ENCODE measurements at regions not wholly inside any gene's neighbourhood (a gene's known extent, or its start where the extent isn't known, plus 50 kb on each side); places are given as distances from the start of the nearest gene placed in this dataset.
"Not testable (repeated sequence)": the region's sequence is repeated elsewhere in the genome, so short reads cannot be mapped to it uniquely, and the experiment has no call there.

- H3K4me1 ChIP-seq (ENCODE audit: insufficient read depth, low read length), result no peaks in the 10 kb centered on the region
- H3K9me3 ChIP-seq (ENCODE audit: low read length), result peaks cover 6% of the 10 kb centered on the region
- no peak overlapping the region for H2AFZ ChIP-seq (ENCODE audit: low read depth, low read length)
- no peak overlapping the region for H3K4me3 ChIP-seq (ENCODE audit: low read length)
- no peaks in the 10 kb centered on the region for H3K27me3 ChIP-seq (ENCODE audit: insufficient read depth, low read length)
- H3K36me3 ChIP-seq (ENCODE audit: insufficient read depth, low read length), result no peaks in the 10 kb centered on the region
Measured at GRCh38 chr15:75117993-75118392, 83.7 kb upstream of the C15orf39 start.

- H3K9me3 ChIP-seq (ENCODE audit: low read length); H2AFZ ChIP-seq (ENCODE audit: low read depth, low read length); H3K4me3 ChIP-seq (ENCODE audit: low read length); H3K36me3 ChIP-seq (ENCODE audit: insufficient read depth, low read length); H3K4me1 ChIP-seq (ENCODE audit: insufficient read depth, low read length); H3K27me3 ChIP-seq (ENCODE audit: insufficient read depth, low read length): not testable (repeated sequence)
Measured at GRCh38 chr15:75119312-75119711, 82.4 kb upstream of the C15orf39 start.

- H3K36me3 ChIP-seq (ENCODE audit: insufficient read depth, low read length), result no peaks in the 10 kb centered on the region
- no peak overlapping the region for H2AFZ ChIP-seq (ENCODE audit: low read depth, low read length)
- H3K27me3 ChIP-seq (ENCODE audit: insufficient read depth, low read length), result no peaks in the 10 kb centered on the region
- H3K9me3 ChIP-seq (ENCODE audit: low read length), result peaks cover 2% of the 10 kb centered on the region
- H3K4me3 ChIP-seq (ENCODE audit: low read length), result no peak overlapping the region
- H3K4me1 ChIP-seq (ENCODE audit: insufficient read depth, low read length), result peaks cover 3% of the 10 kb centered on the region
Measured at GRCh38 chr15:75121491-75121890, 80.2 kb upstream of the C15orf39 start.

GRCh38 chr15:75123395-75123794 lies 78.3 kb upstream of the C15orf39 start:
- Histone ChIP-seq H3K4me1 (ENCODE audit: insufficient read depth, low read length) (peaks cover 3% of the 10 kb centered on the region), H3K4me3 (ENCODE audit: low read length) (no peak overlapping the region), H3K27me3 (ENCODE audit: insufficient read depth, low read length) (no peaks in the 10 kb centered on the region), H3K36me3 (ENCODE audit: insufficient read depth, low read length) (no peaks in the 10 kb centered on the region), H3K9me3 (ENCODE audit: low read length) (no peaks in the 10 kb centered on the region), H2AFZ (ENCODE audit: low read depth, low read length) (no peak overlapping the region)

GRCh38 chr15:75124278-75124677 lies 77.4 kb upstream of the C15orf39 start:
- not testable (repeated sequence) for H3K27me3 ChIP-seq (ENCODE audit: insufficient read depth, low read length); H3K9me3 ChIP-seq (ENCODE audit: low read length); H3K36me3 ChIP-seq (ENCODE audit: insufficient read depth, low read length); H2AFZ ChIP-seq (ENCODE audit: low read depth, low read length); H3K4me1 ChIP-seq (ENCODE audit: insufficient read depth, low read length); H3K4me3 ChIP-seq (ENCODE audit: low read length)

- H3K9me3 ChIP-seq (ENCODE audit: low read length), result no peaks in the 10 kb centered on the region
- no peaks in the 10 kb centered on the region for H3K36me3 ChIP-seq (ENCODE audit: insufficient read depth, low read length)
- H2AFZ ChIP-seq (ENCODE audit: low read depth, low read length), result no peak overlapping the region
- H3K27me3 ChIP-seq (ENCODE audit: insufficient read depth, low read length), result no peaks in the 10 kb centered on the region
- no peak overlapping the region for H3K4me3 ChIP-seq (ENCODE audit: low read length)
- H3K4me1 ChIP-seq (ENCODE audit: insufficient read depth, low read length), result peaks cover 3% of the 10 kb centered on the region
Measured at GRCh38 chr15:75125935-75126334, 75.7 kb upstream of the C15orf39 start.

- Histone ChIP-seq H3K36me3 (ENCODE audit: insufficient read depth, low read length) (no peaks in the 10 kb centered on the region), H3K4me3 (ENCODE audit: low read length) (no peak overlapping the region), H3K4me1 (ENCODE audit: insufficient read depth, low read length) (peaks cover 3% of the 10 kb centered on the region), H3K27me3 (ENCODE audit: insufficient read depth, low read length) (no peaks in the 10 kb centered on the region), H3K9me3 (ENCODE audit: low read length) (no peaks in the 10 kb centered on the region), H2AFZ (ENCODE audit: low read depth, low read length) (no peak overlapping the region)
Measured at GRCh38 chr15:75126864-75127580, 74.7 kb upstream of the C15orf39 start.

GRCh38 chr15:75129788-75130187 lies 71.9 kb upstream of the C15orf39 start:
- Histone ChIP-seq H2AFZ (ENCODE audit: low read depth, low read length) (no peak overlapping the region), H3K9me3 (ENCODE audit: low read length) (no peaks in the 10 kb centered on the region), H3K36me3 (ENCODE audit: insufficient read depth, low read length) (no peaks in the 10 kb centered on the region), H3K27me3 (ENCODE audit: insufficient read depth, low read length) (no peaks in the 10 kb centered on the region), H3K4me3 (ENCODE audit: low read length) (no peak overlapping the region), H3K4me1 (ENCODE audit: insufficient read depth, low read length) (no peaks in the 10 kb centered on the region)

GRCh38 chr15:75131269-75131643 lies 70.4 kb upstream of the C15orf39 start:
- Histone ChIP-seq H3K4me3 (ENCODE audit: low read length) (no peak overlapping the region), H3K36me3 (ENCODE audit: insufficient read depth, low read length) (no peaks in the 10 kb centered on the region), H3K4me1 (ENCODE audit: insufficient read depth, low read length) (no peaks in the 10 kb centered on the region), H3K9me3 (ENCODE audit: low read length) (no peaks in the 10 kb centered on the region), H2AFZ (ENCODE audit: low read depth, low read length) (no peak overlapping the region), H3K27me3 (ENCODE audit: insufficient read depth, low read length) (no peaks in the 10 kb centered on the region)

- no peaks in the 10 kb centered on the region for H3K36me3 ChIP-seq (ENCODE audit: insufficient read depth, low read length)
- H3K27me3 ChIP-seq (ENCODE audit: insufficient read depth, low read length), result no peaks in the 10 kb centered on the region
- no peak overlapping the region for H3K4me3 ChIP-seq (ENCODE audit: low read length)
- H3K4me1 ChIP-seq (ENCODE audit: insufficient read depth, low read length), result peaks cover 14% of the 10 kb centered on the region
- H2AFZ ChIP-seq (ENCODE audit: low read depth, low read length), result no peak overlapping the region
- no peaks in the 10 kb centered on the region for H3K9me3 ChIP-seq (ENCODE audit: low read length)
Measured at GRCh38 chr15:75134748-75135147, 66.9 kb upstream of the C15orf39 start.

GRCh38 chr15:75136118-75136517 lies 65.6 kb upstream of the C15orf39 start:
- H2AFZ ChIP-seq (ENCODE audit: low read depth, low read length), result no peak overlapping the region
- H3K4me1 ChIP-seq (ENCODE audit: insufficient read depth, low read length), result peaks cover 14% of the 10 kb centered on the region
- no peaks in the 10 kb centered on the region for H3K36me3 ChIP-seq (ENCODE audit: insufficient read depth, low read length)
- H3K4me3 ChIP-seq (ENCODE audit: low read length), result no peak overlapping the region
- peaks cover 1% of the 10 kb centered on the region for H3K9me3 ChIP-seq (ENCODE audit: low read length)
- no peaks in the 10 kb centered on the region for H3K27me3 ChIP-seq (ENCODE audit: insufficient read depth, low read length)

GRCh38 chr15:75136758-75137157 lies 64.9 kb upstream of the C15orf39 start:
- Histone ChIP-seq H3K4me1 (ENCODE audit: insufficient read depth, low read length) (peaks cover 14% of the 10 kb centered on the region), H3K36me3 (ENCODE audit: insufficient read depth, low read length) (no peaks in the 10 kb centered on the region), H2AFZ (ENCODE audit: low read depth, low read length) (no peak overlapping the region), H3K9me3 (ENCODE audit: low read length) (peaks cover 1% of the 10 kb centered on the region), H3K4me3 (ENCODE audit: low read length) (no peak overlapping the region), H3K27me3 (ENCODE audit: insufficient read depth, low read length) (no peaks in the 10 kb centered on the region)

- no peaks in the 10 kb centered on the region for H3K27me3 ChIP-seq (ENCODE audit: insufficient read depth, low read length)
- peak overlapping the region; percentile 32 for H2AFZ ChIP-seq (ENCODE audit: low read depth, low read length)
- H3K36me3 ChIP-seq (ENCODE audit: insufficient read depth, low read length), result no peaks in the 10 kb centered on the region
- H3K4me3 ChIP-seq (ENCODE audit: low read length), result no peak overlapping the region
- peaks cover 14% of the 10 kb centered on the region for H3K4me1 ChIP-seq (ENCODE audit: insufficient read depth, low read length)
- H3K9me3 ChIP-seq (ENCODE audit: low read length), result peaks cover 8% of the 10 kb centered on the region
Measured at GRCh38 chr15:75138016-75138999, 63.4 kb upstream of the C15orf39 start.
